NCI-H446 (cell line): ENCODE measurements at regions not wholly inside any gene's neighbourhood (a gene's known extent, or its start where the extent isn't known, plus 50 kb on each side); places are given as distances from the start of the nearest gene placed in this dataset.

Experiments used
- DNase-seq, 2 experiments: peaks; one replicate each; lab custom pipeline; 2025; lab: John Stamatoyannopoulos, UW

DNA sequence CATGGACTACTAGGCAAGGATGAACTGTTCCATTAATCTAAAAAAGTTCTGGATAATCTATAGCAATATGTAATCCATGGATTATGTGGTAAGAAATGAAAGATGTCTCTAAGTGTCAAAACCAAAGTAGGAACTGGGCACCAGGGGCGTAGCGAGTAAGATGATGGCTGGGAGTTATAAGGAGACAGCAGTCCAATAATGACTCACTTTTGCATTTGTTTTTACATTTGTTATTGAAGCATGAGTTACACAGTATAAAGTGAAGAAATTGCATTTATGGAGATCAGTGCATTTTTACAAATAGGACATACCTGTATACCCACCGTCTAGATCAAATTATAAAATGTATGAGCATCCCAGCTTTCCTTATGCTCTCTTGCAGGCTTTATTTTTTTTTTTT lies 878.5 kb upstream of the MAP3K7 start:
- no peak for DNase-seq

DNA sequence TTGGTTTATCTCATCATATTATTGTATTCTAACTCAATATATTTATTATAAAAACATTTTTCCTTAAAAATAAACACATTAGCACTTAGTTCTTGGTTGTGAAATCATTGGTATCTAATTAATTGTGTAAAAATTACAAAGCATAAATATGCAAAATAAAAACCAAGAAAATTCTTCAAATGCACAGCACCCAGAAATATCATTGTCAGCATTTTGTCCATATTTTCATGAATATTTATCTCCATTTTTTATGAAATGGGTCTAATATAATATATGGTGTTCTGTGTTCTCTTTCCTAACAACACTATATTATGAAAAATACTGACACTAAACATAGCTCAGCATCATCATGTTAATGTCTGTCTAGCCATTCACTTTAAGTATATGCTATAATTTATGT lies 877.8 kb upstream of the MAP3K7 start:
- DNase-seq, result no peak

GRCh38 chr6:91464201-91464600 lies 877.3 kb upstream of the MAP3K7 start:
- DNase-seq, result no peak

DNA sequence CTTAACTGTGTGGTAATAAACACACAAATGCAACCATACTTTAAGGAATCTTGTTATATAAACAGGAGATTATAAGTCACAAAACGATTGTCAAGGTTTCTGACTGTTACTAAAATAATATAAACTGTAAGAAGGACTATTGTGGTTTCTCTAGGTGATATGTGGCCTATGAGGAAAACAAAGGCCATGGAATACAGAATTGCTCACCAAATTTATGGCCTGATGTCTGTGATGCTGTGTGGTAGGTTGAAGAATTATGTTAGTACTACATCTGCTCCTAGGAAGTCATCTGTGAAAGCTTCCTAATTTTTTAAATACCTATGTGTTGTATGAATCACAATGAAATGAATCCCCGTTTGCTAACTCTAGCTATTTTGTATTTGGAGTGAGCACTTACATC lies 875.4 kb upstream of the MAP3K7 start:
- DNase-seq, result no peak

- DNase-seq, result no peak
Measured at GRCh38 chr6:91453224-91453878, 866.5 kb upstream of the MAP3K7 start.

GRCh38 chr6:91449539-91449938 lies 862.7 kb upstream of the MAP3K7 start:
- DNase-seq, result no peak

- DNase-seq, result no peak
Measured at GRCh38 chr6:91447530-91448254, 860.8 kb upstream of the MAP3K7 start.

GRCh38 chr6:91447081-91447480 lies 860.2 kb upstream of the MAP3K7 start:
- no peak for DNase-seq

DNA sequence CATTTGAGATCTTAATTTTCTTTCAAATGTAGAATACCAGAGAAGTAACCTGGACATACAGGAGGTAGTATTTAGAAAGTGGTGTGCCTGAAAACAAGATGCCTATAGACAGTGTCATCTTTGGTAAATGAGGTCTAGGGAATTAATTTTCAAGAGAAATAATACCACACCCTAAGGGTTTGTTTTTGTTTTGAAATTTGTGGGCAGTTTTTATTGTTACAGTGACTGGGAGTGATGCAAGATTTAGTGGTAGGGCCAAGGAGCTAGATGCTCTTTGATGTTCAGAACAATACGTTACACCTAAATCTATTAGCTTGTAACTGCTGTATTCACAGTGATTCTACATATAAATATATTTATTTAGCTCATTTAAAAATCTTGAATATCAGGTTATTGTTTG lies 856.5 kb upstream of the MAP3K7 start:
- no peak for DNase-seq

- DNase-seq, result no peak
Measured at GRCh38 chr6:91442342-91442741, 855.5 kb upstream of the MAP3K7 start.

DNA sequence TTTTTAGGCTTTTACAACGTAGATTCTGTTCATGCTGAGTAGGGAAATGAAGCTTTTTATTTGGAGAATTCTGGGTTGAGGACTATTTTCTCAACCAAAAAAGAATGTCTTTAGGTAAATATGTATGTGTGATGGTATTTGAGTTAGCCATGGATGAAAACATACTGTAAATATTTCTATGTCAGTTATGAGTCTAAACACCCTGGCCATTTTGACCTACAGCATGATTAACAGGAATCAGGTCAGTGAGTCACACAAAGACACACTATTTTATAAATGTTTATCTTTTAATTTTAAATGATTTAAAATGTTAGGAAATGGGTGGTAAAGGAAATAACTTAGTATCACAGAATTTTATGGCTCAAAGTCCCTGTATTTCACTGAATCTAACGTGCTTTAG lies 851.7 kb upstream of the MAP3K7 start:
- DNase-seq, result no peak

GRCh38 chr6:91437315-91437729 lies 850.5 kb upstream of the MAP3K7 start:
- DNase-seq, result no peak

- DNase-seq, result no peak
Measured at GRCh38 chr6:91436448-91436847, 849.6 kb upstream of the MAP3K7 start.

DNA sequence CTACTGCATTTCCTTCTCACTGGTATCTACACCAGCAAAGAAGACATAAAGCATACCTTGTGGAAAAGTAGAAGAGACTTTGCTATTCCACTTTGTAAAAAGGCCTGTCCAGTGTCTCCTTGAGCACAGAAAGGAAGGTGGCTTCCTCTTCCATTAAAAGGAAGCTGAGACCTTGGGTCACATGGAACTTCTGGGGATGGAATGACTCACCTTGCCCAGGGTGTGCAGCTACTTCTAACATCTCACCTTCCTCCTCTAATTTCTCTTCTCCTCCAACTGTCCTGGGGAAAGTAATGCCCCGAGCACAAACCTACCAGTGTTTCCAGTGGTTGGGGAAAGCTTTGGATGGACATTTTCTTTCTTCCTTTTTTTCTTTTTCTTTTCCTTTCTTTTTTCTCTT lies 848.8 kb upstream of the MAP3K7 start:
- no peak for DNase-seq

GRCh38 chr6:91434576-91434975 lies 847.7 kb upstream of the MAP3K7 start:
- no peak for DNase-seq

GRCh38 chr6:91433660-91434534 lies 847.0 kb upstream of the MAP3K7 start:
- DNase-seq, result no peak

DNA sequence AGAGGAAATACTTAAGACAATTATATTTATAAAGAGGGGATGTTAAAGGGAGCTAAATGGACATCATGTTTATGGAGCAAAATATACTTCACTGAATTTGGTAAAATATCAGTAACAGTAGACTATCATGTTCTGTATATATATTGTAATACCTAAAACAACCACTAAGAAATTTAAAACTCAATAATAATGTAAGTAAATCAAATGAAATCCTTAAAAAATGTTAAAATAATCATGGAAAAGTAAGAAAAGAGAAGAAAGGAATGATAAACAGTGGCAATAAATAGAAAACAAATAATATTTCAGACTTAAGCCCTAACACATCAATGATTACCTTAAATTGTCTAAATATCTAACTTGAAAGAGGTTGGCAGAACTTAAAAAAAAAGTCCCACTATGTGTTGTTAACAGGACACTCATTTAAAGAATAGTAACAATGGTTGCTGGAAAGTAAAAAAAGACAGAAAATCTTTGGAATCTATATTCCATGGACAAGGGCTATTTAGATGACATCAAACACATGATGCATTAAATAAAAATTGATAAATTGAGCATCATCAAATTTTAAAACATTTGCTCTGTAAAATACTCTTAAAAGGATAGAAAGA lies 842.2 kb upstream of the MAP3K7 start:
- no peak for DNase-seq

DNA sequence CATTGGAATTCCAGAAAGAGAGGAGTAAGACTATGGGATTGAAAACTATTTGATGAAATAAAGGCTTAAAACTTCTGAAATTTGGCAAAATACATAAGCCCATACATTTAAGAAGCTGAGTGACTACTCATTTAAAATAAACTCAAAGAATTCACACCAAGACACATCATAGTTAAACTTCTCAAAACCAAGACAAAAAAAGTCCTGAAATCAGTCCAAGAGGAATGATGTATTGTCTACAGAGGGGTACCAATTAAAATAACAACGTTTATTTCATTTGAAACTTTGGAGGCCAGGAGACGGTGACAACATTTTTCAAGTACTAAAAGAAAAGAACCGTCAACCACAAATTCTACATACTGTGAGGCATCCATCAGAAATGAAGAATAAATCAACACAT lies 841.4 kb upstream of the MAP3K7 start:
- no peak for DNase-seq

GRCh38 chr6:91420243-91420642 lies 833.4 kb upstream of the MAP3K7 start:
- DNase-seq, result no peak

DNA sequence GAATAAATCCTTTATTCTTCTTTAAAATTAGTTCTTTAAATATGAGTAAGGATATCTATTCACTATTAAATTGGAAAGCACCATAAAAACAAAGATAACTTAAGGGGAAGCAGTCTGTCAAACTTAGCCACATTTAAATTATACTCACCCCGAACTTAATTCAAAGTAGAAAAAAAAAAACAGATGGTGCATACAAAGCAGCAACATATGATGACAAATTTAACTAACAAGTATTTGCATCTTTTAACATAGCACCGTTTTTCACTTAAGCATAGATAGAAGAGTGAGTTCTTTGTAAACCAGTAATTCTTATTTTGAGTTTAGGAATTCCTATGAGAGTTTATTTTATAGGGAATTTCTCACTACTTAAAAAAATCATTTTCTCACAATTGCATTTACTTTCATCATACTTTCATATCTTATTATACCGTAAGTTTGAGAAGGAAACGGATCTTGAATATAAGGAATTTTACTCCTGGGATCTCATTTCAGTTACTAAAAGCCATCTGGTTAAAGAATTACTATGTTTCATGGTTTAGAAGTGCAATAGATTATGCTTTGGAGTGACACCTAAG lies 828.2 kb upstream of the MAP3K7 start:
- DNase-seq, result no peak

GRCh38 chr6:91412532-91412931 lies 825.7 kb upstream of the MAP3K7 start:
- no peak for DNase-seq

- DNase-seq, result no peak
Measured at GRCh38 chr6:91407706-91408105, 820.8 kb upstream of the MAP3K7 start.
